Mucosa of stomach (tissue), 1 donor: ENCODE measurements at regions not wholly inside any gene's neighbourhood (a gene's known extent, or its start where the extent isn't known, plus 50 kb on each side); places are given as distances from the start of the nearest gene placed in this dataset.

Source experiments
- H3K27me3 ChIP-seq: one replicate; pipeline ENCODE4 v1.7.0; 2013; ENCODE audit warnings: mild to moderate bottlenecking, low read length; ENCODE audit not compliant: control insufficient read depth, insufficient read depth
- H3K36me3 ChIP-seq: one replicate; pipeline ENCODE4 v1.7.0; 2013; ENCODE audit warnings: low read length; ENCODE audit not compliant: control insufficient read depth, insufficient read depth
- H3K4me1 ChIP-seq: one replicate; pipeline ENCODE4 v1.7.0; 2013; ENCODE audit warnings: mild to moderate bottlenecking, low read length; ENCODE audit not compliant: control insufficient read depth, insufficient read depth
- H3K4me3 ChIP-seq: one replicate; pipeline ENCODE4 v1.7.0; 2013; ENCODE audit warnings: low read length
- H3K9ac ChIP-seq: one replicate; pipeline ENCODE4 v1.7.0; 2013; ENCODE audit warnings: mild to moderate bottlenecking, low read length, moderate library complexity
- H3K9me3 ChIP-seq: one replicate; pipeline ENCODE4 v1.7.0; 2013; ENCODE audit warnings: mild to moderate bottlenecking, low read length, moderate library complexity; ENCODE audit not compliant: control insufficient read depth
- donor health status: Pancreatic carcinoma.

DNA sequence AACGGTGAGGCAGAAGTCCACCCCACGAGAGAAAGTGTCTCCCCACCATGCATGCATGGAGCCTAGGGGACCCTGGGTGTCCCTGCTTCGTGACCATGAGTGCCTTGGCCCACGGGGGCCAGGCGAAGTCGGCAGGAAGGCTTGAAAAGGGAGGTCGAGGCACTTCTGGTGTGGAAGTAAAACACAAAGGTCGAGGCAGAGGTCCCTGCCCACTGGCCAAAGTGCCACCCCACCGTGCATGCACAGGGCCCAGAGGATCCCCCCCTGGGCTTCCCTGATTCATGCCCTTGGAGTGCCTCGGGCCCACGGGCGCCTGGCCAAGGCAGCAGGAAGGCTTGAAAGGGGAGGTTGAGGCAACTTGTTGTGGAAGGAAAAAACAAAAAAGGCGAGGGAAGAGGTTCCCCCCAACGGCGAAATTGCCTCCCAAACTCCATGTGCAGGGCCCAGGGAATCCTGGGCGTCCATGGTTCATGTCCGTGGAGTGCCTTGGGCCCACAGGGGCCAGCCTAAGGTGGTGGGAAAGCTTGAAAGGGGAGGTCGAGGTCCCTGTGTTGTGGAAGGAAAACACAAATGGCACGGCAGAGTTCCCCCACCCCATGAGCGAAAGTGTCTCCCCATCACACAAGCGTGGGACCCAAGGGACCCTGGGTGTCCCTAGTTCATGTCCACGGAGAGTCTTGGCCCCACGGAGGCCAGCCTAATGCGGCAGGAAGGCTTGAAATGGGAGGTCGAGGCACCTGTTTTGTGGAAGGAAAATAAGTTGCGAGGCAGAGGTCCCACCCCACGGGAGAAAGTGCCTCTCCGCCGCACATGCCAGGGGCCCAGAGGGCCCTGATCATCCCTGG is 372.1 kb downstream of the ALG10 start:
- Histone ChIP-seq H3K4me3 (no peak overlapping the region), H3K27me3 (no peaks in the 10 kb centered on the region), H3K9ac (no peak overlapping the region), H3K36me3 (no peaks in the 10 kb centered on the region), H3K9me3 (no peaks in the 10 kb centered on the region), H3K4me1 (no peaks in the 10 kb centered on the region)

- no peaks in the 10 kb centered on the region for H3K9me3 ChIP-seq
- no peak overlapping the region for H3K9ac ChIP-seq
- H3K4me3 ChIP-seq = no peak overlapping the region
- no peaks in the 10 kb centered on the region for H3K4me1 ChIP-seq
- H3K27me3 ChIP-seq = no peaks in the 10 kb centered on the region
- no peaks in the 10 kb centered on the region for H3K36me3 ChIP-seq
These were observed 373.0 kb downstream of the ALG10 start for GRCh38 chr12:34395056-34396005.

DNA sequence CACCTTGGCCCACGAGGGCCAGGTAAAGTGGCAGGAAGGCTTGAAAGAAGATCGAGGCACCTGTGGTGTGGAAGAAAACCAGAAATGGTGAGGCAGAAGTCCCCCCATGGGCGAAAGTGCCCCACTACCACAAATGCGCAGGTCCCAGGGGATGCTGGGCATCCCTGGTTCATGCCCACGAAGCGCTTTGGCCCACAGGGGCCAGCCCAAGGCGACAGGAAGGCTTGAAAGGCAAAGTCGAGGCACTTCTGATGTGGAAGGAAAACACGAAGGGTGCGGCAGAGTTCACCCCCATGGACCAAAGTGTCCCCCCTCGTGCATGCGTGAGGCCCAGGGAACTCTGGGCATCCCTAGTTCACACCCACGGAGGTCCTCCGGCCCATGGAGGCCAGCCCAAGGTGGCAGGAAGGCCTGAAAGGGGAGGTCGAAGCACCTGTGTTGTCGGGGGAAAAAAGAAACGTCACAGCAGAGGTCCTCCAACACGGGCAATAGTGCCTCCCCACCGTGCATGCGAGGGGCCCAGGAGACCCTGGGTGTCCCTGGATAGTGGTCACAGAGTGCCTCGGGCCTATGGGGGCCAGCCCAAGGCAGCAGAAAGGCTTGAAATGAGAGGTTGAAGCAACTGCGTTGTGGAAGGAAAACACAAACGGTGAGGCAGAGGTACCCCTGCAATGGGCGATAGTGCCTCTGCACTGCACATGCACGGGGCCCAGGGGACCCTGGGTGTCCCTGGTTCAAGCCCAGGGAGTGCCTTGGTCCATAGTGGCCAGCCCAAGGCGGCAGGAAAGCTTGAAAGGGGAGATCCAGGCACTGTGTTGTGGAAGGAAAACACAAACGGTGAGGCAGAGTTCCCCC is 373.9 kb downstream of the ALG10 start:
- Histone ChIP-seq H3K27me3 (no peaks in the 10 kb centered on the region), H3K36me3 (no peaks in the 10 kb centered on the region), H3K4me1 (no peaks in the 10 kb centered on the region), H3K4me3 (no peak overlapping the region), H3K9me3 (no peaks in the 10 kb centered on the region), H3K9ac (no peak overlapping the region)

GRCh38 chr12:34396861-34397590 is 374.7 kb downstream of the ALG10 start:
- H3K36me3 ChIP-seq = no peaks in the 10 kb centered on the region
- H3K4me3 ChIP-seq = no peak overlapping the region
- no peaks in the 10 kb centered on the region for H3K4me1 ChIP-seq
- no peak overlapping the region for H3K9ac ChIP-seq
- H3K9me3 ChIP-seq = no peaks in the 10 kb centered on the region
- H3K27me3 ChIP-seq = no peaks in the 10 kb centered on the region

DNA sequence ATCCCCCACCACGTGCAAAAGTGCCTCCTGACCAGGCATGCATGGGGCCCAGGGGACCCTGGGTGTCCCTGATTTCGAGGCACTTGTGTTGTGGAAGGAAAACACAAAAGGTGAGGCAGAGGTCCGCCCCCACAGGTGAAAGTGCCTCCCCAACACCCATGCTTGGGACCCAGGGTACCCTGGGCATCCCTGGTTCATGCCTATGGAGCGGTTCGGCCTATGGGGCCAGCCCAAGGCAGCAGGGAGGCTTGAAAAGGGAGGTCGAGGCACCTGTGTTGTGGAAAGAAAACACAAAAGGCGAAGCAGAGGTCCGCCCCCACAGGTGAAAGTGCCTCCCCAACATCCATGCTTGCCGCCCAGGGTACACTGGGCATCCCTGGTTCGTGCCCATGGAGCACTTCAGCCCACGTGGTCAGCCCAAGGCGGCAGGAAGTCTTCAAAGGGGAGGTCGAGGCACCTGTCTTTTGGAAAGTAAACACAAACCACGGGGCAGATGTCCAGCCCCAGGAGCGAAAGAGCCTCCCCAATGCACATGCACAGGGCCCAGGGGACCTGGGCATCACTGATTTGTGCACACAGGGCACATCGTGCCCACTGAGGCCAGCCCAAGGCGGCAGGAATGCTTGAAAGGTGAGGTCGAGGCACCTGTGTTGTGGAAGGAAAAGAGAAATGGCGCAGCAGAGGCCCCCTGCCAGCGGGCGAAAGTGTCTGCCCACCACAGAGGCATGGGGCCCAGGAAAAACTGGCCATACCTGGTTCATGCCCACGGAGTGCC is 375.5 kb downstream of the ALG10 start:
- Histone ChIP-seq H3K4me3 (no peak overlapping the region), H3K9me3 (no peaks in the 10 kb centered on the region), H3K36me3 (no peaks in the 10 kb centered on the region), H3K27me3 (no peaks in the 10 kb centered on the region), H3K9ac (no peak overlapping the region), H3K4me1 (no peaks in the 10 kb centered on the region)

- Histone ChIP-seq H3K36me3 (no peaks in the 10 kb centered on the region), H3K27me3 (no peaks in the 10 kb centered on the region), H3K4me3 (no peak overlapping the region), H3K9ac (no peak overlapping the region), H3K9me3 (no peaks in the 10 kb centered on the region), H3K4me1 (no peaks in the 10 kb centered on the region)
These were observed 376.0 kb downstream of the ALG10 start for GRCh38 chr12:34398366-34398705.

DNA sequence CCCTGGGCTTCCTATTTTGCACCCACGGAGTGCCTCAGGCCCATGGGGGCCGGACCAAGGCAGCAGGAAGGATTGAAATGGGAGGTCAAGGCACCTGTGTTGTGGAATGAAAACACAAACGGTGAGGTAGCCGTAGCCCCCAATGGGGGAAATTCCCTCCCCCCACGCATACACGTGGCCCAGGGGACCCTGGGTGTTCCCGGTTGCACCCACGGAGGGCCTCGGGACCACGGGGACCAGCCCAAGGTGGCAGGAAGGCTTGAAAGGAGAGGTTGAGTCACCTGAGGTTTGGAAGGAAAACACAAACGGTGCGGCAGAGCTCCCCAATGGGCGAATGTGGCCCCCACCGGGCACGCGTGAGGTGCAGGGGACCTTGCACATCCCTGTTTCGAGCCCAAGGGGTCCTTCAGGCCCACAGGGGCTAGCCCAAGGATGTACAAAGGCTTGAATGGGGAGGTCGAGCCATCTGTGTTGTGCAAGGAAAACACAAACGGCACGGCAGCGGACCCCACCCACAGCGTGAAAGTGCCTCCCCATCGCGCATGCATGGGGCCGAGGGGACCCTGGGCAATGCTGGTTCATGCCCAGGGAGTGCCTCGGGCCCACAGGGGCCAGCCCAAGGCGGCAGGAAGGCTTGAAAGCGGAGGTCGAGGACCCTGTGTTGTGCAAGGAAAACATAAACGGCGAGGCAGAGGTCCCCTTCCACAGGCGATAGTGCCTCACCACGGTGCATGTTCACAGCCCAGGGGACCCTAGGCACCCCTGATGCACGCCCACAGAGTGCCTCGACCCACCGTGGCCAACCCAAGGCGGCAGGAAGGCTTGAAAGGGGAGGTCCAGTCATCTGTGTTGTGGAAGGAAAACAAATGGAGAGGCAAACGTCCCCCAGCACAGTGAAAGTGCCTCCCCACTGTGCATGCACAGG is 376.7 kb downstream of the ALG10 start:
- Histone ChIP-seq H3K36me3 (no peaks in the 10 kb centered on the region), H3K9me3 (no peaks in the 10 kb centered on the region), H3K4me3 (no peak overlapping the region), H3K4me1 (no peaks in the 10 kb centered on the region), H3K27me3 (no peaks in the 10 kb centered on the region), H3K9ac (no peak overlapping the region)

DNA sequence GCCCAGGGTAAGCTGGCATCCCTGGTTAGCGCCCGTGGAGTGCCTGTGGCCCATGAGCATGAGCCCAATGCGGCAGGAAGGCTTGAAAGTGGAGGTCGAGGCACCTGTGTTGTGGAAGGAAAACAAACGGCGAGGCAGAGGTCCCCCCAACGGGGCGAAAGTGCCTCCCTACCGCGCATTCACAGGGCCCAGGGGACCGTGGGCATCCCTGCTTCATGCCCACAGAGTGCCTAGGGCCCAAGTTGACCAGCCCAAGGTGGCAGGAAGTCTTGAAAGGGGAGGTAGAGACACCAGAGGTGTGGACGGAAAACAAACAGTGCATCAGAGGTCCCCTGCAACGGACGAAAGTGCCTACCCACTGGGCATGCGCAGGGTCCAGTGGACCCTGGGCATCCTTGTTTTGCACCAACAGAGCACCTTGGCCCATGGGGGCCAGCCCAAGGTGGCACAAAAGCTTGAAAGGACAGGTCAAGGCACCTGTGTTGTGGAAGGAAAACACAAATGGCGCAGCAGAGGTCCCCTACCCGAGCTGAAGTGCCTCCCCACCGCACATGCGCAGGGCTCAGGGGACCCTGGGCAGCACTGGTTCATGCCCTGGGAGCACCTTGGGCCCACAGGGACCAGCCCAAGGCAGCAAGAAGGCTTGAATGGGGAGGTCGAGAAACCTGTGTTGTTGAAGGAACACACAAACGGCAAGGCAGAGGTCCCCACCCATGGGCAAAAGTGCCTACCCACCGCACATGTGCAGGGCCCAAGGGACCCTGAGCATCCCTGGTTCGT is 377.5 kb downstream of the ALG10 start:
- H3K27me3 ChIP-seq = no peaks in the 10 kb centered on the region
- no peaks in the 10 kb centered on the region for H3K9me3 ChIP-seq
- no peak overlapping the region for H3K4me3 ChIP-seq
- H3K4me1 ChIP-seq = no peaks in the 10 kb centered on the region
- H3K36me3 ChIP-seq = no peaks in the 10 kb centered on the region
- H3K9ac ChIP-seq = no peak overlapping the region

GRCh38 chr12:34400411-34400881 is 378.1 kb downstream of the ALG10 start:
- Histone ChIP-seq H3K9ac (no peak overlapping the region), H3K36me3 (no peaks in the 10 kb centered on the region), H3K4me1 (no peaks in the 10 kb centered on the region), H3K4me3 (no peak overlapping the region), H3K27me3 (no peaks in the 10 kb centered on the region), H3K9me3 (no peaks in the 10 kb centered on the region)
